ENCODE measurements at regions not wholly inside any gene's neighbourhood (a gene's known extent, or its start where the extent isn't known, plus 50 kb on each side); places are given as distances from the start of the nearest gene placed in this dataset.

- Histone ChIP-seq H3K27ac (no peak overlapping the region), H3K36me3 (ENCODE audit: control insufficient read depth, insufficient read depth, low read length) (no peaks in the 10 kb centered on the region), H3K4me1 (no peaks in the 10 kb centered on the region), H3K79me2 (no peaks in the 10 kb centered on the region), H3K9me3 (ENCODE audit: control insufficient read depth, low read length) (no peaks in the 10 kb centered on the region), H2AFZ (no peak overlapping the region), H3K9ac (no peak overlapping the region), H3K27me3 (ENCODE audit: control insufficient read depth, insufficient read depth, low read length) (no peaks in the 10 kb centered on the region), H3K4me3 (ENCODE audit: low read depth, low read length) (no peak overlapping the region), H3K4me2 (ENCODE audit: low read length) (no peak overlapping the region)
- no peak for TF ChIP-seq CTCF (IDR thresholded peaks at IDR 0.05)
Measured at GRCh38 chr7:445563-446288, 73.9 kb downstream of the PDGFA start.

- Histone ChIP-seq H3K4me3 (ENCODE audit: low read depth, low read length) (no peak overlapping the region), H3K36me3 (ENCODE audit: control insufficient read depth, insufficient read depth, low read length) (no peaks in the 10 kb centered on the region), H3K4me1 (no peaks in the 10 kb centered on the region), H3K27me3 (ENCODE audit: control insufficient read depth, insufficient read depth, low read length) (no peaks in the 10 kb centered on the region), H3K4me2 (ENCODE audit: low read length) (no peak overlapping the region), H3K9ac (no peak overlapping the region), H3K79me2 (no peaks in the 10 kb centered on the region), H2AFZ (no peak overlapping the region), H3K27ac (no peak overlapping the region), H3K9me3 (ENCODE audit: control insufficient read depth, low read length) (no peaks in the 10 kb centered on the region)
- no peak for TF ChIP-seq CTCF (IDR thresholded peaks at IDR 0.05)
Measured at GRCh38 chr7:446289-446935, 73.2 kb downstream of the PDGFA start.

All from parathyroid adenoma (tissue), 2 donors.